AML-193 (cell line): ENCODE measurements at regions not wholly inside any gene's neighbourhood (a gene's known extent, or its start where the extent isn't known, plus 50 kb on each side); places are given as distances from the start of the nearest gene placed in this dataset.

Source experiments
- DNase-seq, 2 experiments: peaks; one replicate each; lab custom pipeline; 2025; lab: John Stamatoyannopoulos, UW

DNA sequence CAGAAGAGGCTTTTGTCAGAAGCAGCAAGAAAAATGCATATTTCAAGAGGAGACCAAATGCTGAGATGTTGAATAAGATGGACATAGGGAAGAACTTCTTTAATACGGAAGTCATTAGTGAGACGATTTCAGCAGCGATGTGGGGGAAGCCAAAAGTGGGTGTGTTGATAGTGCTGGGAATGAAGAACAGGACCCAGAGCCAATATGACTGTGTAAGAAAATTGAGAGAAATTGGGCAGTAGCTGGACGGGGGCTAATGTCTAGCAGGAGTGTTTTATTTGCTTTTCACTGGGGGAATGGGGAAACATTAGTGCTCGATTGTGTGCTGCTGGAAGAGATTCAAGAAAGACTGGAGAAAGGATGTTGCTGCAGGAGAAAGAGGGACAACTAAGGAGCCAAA lies 788.7 kb upstream of the KLHL29 start:
- no peak for DNase-seq

DNA sequence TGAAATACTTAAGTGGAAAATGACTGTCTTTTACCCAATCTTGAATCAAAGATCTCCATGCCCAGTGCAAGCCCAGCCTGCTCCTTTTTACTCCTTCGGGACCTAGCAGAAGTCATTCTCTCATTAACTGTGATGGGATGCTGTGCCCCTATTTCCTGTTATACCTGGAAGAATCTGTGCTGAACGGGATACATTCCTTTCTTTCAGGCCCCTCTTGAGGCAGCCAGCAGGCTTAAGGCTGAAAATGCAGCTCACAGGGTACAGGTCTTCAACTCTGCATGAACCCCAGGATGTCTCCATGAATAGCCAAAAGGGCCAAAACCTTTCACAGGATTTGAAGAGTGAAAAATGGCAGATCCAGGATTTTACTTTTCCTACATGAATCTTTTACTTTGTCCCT lies 784.8 kb upstream of the KLHL29 start:
- DNase-seq: no peak

GRCh38 chr2:22600999-22601398 lies 784.0 kb upstream of the KLHL29 start:
- no peak for DNase-seq

DNA sequence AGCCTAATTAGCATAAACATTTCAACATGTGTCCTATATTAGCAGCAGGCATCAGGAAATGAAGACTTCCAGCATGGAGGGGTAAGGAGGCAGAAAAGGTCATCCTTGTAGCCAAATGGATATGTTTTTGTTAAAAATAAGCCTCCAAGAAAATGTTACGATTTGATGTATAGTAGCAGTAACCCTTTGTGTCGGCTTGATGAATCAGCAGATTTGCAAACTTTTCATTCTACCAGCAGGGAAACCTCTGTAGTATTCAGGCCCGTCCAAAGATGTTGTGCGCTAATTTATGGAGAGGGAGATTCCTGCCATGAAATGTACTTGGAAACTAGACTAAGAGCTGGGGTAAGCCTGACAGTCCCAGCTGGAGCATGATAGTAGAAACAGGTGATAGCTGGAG lies 780.8 kb upstream of the KLHL29 start:
- DNase-seq: no peak

GRCh38 chr2:22616031-22616430 lies 768.9 kb upstream of the KLHL29 start:
- no peak for DNase-seq

DNA sequence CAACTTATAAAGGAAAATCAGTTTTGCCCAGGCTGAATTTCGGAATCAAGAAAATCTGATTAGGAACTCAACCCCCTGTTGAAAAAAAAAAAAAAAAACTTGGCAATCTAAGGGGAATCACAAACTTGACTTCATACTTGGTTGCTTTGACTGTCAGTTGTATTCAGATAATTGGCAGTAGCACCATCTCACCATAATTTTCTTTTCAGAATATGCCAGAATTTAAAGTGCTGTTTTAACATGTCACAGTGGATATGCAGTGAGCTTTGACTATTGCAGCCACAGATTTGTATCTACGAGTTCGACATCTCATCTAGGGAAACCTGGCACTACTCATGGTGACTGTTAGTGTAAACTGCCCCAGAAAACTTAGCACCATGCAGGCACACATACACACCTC lies 761.4 kb upstream of the KLHL29 start:
- no peak for DNase-seq

GRCh38 chr2:22626621-22627020 lies 758.4 kb upstream of the KLHL29 start:
- no peak for DNase-seq

GRCh38 chr2:22628221-22628620 lies 756.8 kb upstream of the KLHL29 start:
- no peak for DNase-seq

- no peak for DNase-seq
Measured at GRCh38 chr2:22628906-22629305, 756.1 kb upstream of the KLHL29 start.

- no peak for DNase-seq
Measured at GRCh38 chr2:22634167-22634566, 750.8 kb upstream of the KLHL29 start.

DNA sequence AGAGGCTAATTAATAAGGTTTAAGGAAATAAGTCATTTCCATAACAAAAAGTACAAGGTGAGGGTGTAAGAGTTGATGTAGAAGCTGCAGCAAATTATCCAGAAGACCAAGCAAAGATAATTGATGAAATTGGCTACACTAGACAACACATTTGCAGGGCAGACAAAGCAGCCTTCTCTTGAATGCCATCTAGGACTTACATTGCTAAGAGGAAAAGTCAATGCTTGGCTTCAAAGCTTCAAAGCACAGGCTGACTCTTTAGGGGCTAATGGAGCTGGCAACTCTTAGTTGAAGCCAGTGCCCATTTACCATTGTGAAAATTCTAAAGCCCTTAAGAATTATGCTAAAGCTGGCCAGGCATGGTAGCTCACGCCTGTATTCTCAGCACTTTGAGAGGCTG lies 728.6 kb upstream of the KLHL29 start:
- DNase-seq: no peak

DNA sequence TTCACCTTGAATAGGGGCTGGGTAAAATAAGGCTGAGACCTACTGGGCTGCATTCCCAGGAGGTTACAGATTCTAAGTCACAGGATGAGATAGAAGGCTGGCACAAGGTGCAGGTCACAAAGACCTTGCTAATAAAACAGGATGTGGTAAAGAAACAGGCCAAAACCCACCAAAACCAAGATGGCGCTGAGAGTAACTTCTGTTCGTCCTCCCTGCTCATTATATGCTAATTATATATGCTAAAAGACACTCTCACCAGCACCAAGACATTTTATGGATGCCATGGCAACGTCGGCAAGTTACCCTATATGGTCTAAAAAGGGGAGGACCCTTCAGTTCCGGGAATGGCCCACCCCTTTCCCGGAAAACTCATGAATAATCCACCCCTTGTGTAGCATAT lies 711.5 kb upstream of the KLHL29 start:
- DNase-seq: no peak

DNA sequence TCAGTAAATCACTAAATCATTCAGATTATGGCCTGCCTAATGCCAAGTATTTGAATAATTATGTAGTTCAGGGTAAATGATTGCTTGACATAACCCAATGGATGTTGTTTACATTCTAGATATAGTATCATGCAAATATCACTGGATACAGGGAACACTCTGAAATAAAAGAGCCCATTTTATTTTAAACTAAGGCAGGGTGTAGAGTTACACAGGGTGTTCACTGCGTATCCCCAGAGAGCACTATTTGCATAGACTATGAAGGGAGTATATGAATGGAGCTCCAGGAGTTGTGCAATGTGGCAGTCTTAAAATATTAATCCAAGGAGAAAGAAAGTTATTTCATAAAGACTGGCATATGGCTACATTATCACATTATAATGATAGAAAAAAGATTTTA lies 701.1 kb upstream of the KLHL29 start:
- DNase-seq: no peak

DNA sequence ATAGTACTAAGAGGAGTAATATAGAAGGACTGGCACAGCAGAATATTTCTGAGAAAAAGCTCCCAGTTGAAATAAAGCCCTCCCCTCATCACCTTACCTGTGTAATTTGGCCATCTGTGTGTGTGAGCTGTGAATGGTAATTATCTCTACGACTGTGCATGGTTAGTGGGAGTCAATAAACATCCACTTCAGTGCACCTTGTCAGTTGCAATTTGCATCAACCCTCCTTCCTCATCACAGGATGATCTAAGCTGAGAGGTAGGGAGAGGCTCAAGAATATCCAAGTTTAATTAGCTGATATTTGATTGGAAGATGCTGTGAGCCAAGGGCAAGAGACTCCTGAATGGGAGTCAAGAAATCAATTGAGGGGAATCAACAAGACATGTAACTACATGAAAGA lies 694.9 kb upstream of the KLHL29 start:
- DNase-seq: no peak

- no peak for DNase-seq
Measured at GRCh38 chr2:22691666-22692065, 693.3 kb upstream of the KLHL29 start.

DNA sequence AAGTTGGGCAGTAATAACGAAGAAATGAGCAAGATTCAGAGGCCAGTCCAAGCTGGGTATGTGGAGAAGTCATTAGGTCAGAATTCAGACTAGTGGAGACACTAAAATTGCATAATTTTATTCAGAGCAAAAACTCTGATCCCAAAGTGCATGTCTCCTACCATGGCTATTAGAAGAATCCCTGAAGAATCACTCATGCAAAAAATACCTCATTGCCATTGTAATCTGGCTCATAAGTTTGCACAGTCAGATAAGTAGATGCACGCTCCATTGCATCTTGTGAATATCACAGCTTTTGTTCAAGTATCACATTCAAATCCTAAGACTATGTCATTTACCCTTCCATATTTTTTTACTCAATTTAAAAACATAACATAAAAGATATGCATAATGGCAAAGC lies 692.2 kb upstream of the KLHL29 start:
- DNase-seq: no peak

DNA sequence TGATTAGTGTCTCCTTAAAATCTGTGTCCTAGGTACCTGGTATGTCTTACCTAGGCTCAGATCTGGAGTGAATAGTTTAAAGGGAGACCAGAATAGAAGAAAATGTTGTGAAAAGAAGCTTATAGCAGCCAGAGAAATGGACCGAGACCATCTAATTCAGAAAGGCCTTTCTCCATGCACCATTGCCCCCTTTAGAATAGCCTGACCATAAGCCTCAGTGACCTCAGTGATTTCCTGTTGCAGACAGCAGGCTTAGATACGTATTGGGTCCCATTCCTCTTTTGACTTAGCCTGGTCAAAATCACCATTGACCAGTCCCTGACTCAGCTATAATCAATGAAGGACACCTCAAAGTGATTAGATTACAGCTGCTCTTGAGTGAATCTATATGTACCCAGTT lies 690.7 kb upstream of the KLHL29 start:
- DNase-seq: no peak

DNA sequence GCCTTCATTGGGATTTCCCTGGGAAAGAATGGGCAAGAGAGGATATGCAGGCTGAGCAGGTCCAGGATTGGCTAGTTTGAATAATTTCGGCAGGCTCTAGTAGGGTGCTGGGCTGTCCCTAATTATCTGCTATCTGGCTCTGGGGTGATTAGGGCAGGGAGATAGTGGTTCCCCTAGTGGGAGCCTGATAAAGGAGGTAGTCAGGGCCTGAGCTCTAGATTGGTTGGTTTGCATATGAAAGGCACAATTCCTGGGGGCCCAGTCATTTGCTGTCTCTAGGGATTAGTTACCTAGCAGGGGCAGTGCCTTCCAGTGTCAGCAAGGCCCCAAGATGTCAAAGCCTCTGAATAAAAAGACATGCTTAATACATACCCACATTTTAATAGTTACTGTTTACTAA lies 690.1 kb upstream of the KLHL29 start:
- no peak for DNase-seq

GRCh38 chr2:22697054-22697788 lies 687.8 kb upstream of the KLHL29 start:
- DNase-seq: no peak

- no peak for DNase-seq
Measured at GRCh38 chr2:22701561-22702160, 683.3 kb upstream of the KLHL29 start.

DNA sequence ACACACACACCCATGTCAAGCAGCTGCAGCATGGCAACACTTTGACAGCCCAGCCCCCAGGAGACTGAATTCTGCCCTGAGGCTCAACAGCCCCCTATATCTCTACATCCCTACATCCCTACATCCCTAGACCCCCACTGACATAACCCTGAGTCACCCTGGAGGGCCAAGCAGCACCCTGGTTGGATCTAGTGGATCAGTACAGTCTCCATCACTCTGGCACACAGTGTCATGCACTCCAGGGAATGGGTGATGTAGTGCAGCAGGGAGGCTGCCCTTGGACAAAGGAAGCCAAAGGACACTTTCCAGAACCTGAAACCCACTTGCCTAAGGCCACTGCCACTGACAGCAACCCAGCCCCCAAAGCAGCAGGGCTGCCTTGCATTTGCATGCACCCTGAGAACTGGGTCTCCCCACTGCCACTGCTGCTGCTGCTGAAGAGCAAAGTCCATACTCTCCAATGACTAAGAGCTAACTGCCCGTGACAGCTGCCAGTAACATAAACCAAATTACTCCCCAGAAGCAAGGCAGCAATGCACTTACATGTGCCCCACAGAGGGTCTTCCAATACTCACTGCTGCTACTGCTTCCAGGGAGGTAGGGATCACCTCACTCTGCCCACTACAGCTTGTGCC lies 681.6 kb upstream of the KLHL29 start:
- no peak for DNase-seq

DNA sequence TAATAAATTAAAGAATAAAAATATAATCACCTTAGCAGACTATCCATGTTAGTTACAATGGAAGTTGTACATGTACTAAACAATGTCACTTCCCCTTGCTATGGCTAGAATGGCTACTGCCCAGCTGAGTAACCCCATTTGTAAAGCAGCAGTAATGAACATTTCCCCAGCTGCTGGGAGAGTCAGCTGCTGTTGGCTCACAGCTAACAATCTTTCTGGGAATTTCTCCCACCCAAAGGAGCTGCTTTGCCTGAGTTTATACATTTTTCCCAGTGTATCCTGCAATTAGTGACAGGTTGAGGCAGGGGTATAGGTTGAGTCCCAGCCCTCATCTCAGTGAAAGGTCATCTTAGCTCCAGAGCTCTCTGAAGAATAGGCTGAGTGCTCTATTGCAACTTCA lies 665.6 kb upstream of the KLHL29 start:
- DNase-seq: no peak

- DNase-seq: no peak
Measured at GRCh38 chr2:22729466-22729865, 655.5 kb upstream of the KLHL29 start.
